ENCODE measurements at regions not wholly inside any gene's neighbourhood (a gene's known extent, or its start where the extent isn't known, plus 50 kb on each side); places are given as distances from the start of the nearest gene placed in this dataset.

GRCh38 chr10:128934492-128934891 is 532.5 kb upstream of the MGMT start:
- DNase-seq (ENCODE audit: low spot score) = no peak

DNA sequence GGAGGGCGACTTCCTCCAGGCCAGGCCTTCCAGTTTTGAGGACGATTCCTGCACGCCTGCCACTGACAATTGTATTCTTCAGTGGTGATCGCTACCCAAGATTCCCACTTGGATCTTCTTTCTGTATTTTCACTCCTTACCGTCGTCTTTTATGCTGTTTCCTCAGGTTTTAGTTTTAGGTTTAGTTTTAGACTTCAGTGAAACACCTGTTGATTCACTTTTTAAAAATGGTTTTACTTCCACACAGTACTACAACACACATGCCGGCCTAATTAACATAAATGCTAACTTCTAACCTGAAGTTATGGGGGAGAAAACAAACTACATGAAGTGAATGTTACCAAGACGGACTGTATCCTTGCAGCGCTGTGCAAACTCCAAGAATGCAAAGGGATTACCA is 530.6 kb upstream of the MGMT start:
- no peak for DNase-seq (ENCODE audit: low spot score)

- DNase-seq (ENCODE audit: low spot score) = no peak
Measured at GRCh38 chr10:128938558-128938957, 528.5 kb upstream of the MGMT start.

- no peak for DNase-seq (ENCODE audit: low spot score)
Measured at GRCh38 chr10:128940081-128940480, 527.0 kb upstream of the MGMT start.

- DNase-seq (ENCODE audit: low spot score) = no peak
Measured at GRCh38 chr10:128943111-128943510, 523.9 kb upstream of the MGMT start.

DNA sequence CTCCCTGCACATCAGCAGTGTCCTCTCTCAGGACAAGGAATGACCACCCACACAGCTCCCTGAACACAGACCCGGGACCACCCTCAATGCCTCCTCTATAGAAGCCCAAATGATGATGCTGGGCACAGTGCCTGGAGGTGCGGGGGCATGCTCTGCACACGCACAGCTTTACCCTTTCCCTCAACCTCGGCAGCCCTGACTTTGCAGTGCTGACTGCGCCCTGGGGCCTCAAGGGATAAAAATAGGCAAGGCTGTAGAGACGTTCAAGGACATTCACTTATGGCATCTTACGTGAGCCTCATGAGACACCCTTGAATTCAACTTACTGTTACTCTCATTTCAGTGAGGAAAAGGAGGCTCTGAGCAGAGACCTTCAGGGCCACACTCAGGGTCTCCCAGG is 521.6 kb upstream of the MGMT start:
- DNase-seq (ENCODE audit: low spot score) = no peak

GRCh38 chr10:128950159-128950915 is 516.7 kb upstream of the MGMT start:
- DNase-seq (ENCODE audit: low spot score) = no peak

DNA sequence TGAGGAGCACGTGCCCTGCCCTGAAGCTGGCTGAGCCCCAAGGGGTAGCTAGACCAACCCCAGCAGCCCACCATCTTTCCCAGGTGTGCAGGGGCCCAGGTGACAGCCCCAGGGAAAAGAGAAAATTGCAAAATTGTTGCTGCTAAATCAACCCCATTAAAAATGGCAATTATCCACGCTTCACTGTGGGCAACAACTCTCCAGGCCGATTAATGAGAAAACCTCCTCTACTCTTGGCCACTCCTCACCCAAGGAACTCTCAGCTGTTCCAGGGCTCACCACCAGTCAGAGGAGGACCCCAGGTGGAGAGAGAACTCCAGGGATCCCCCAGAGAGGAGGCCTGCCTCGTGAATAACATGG is 516.1 kb upstream of the MGMT start:
- no peak for DNase-seq (ENCODE audit: low spot score)

GRCh38 chr10:128952856-128953255 is 514.2 kb upstream of the MGMT start:
- no peak for DNase-seq (ENCODE audit: low spot score)

- no peak for DNase-seq (ENCODE audit: low spot score)
Measured at GRCh38 chr10:128956149-128956548, 510.9 kb upstream of the MGMT start.

DNA sequence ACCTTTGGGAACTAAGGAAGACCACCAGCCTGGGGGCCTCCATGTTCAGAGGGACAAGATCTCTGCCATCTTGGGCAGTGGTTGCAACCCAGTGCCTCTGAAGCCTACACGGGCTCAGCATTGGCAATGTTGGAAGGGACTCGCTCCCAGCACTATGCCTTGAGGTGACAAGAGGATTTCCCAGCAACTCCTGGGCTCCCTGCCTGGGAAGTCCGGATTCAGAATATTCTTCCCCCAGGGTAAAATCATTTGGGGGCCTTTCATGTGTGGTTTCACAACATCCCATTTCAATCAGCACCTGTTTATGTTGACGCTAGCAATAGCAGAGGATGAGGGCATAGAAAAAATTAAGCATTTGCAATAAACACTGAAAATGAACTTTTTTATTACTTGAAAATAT is 509.8 kb upstream of the MGMT start:
- no peak for DNase-seq (ENCODE audit: low spot score)

DNA sequence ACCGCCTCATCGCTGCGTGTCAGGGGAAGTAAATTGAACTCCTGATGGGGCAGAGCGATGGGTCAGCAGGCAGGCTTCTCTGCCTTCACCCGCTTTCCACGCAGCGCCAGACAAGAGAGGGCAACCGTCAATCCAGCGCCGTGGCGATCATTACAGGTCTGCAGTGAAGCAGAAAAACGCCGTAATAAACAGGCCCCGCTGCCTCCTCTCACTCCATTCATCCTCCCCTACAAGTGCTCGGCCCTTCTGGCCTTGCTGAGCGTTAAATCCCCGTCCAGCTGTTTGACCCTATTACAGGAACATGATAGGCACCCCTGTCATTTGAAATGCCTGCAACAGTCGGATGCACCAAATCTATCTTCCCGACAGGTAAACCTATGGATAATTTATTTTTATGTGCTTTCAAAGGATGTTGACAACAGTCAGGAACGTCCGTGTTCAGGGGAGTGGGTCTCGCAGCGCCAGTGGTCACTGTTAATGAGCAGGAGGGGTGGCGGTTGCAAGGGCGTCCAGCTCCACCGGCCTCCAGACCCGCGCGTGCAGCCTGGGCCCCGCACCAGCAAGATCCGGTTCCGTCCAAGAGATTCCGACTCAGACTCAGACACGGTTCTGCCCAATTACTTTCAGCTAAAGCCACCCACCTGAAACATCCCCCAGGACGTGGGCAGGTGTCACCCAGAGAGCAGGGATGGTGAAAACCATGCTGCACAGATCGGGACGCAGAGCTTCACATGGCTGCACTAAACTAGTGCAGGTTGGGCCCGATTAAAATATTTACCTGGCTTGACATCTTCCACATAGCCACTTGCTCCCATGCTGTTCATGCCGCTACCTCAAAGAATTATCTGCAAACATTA is 508.0 kb upstream of the MGMT start:
- DNase-seq (ENCODE audit: low spot score) = no peak

DNA sequence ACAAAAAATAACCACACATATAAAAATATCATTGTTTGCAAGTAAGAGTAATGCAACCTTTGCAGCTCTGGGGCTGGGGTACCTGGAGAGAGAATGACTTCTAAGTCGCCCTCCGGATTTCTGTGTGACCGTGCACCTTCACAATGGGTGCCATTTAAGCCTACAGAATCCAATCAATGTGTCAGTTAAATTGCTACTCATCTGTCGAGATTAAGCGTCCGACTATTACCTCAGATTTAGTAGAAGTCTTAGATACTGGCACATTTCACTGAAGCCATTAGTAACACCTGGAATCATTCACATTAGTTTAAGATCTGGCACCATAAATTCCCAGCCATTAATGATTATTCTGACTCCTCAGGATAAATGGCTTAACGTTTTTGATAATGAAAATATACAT is 507.3 kb upstream of the MGMT start:
- no peak for DNase-seq (ENCODE audit: low spot score)

DNA sequence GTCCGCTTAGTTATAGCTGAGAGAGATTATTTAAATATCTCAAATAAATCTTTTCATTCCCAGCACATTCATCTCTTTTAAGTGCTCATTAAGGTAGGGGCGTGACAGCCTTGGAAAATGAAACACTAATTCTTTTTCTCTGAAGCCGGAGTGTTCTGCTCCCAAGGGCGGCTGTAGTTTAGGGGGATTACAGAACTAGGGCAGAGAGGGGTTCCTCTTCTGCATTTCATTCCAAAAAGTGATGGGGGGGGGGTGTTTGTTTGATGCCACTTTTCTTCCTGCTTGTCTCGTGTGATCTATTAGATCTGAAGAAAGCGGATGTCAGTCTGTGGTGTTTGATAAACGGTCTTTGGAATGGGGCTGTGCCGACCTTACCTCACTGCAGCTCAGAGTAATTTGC is 506.5 kb upstream of the MGMT start:
- no peak for DNase-seq (ENCODE audit: low spot score)

DNA sequence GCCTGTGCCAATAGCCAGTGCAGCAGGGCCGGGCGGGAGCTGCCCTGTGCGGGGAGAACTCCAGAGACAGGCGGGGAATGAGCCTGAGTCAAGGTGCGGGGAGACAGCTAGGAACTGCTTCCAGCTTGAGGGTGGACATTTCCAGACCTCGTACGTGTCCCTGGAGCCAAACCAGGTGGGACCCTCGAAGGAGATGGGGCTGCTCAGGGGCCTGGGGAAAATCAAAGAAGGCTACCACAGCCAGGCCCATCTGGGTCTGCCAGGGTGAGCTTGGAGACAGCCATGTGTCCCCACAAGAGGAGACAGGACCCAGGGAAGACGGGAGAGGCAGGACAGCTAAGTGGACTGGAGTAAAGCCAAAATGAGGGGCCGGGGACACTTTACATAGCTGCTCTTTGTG is 504.9 kb upstream of the MGMT start:
- no peak for DNase-seq (ENCODE audit: low spot score)

- no peak for DNase-seq (ENCODE audit: low spot score)
Measured at GRCh38 chr10:128963211-128964099, 503.6 kb upstream of the MGMT start.

- DNase-seq (ENCODE audit: low spot score) = no peak
Measured at GRCh38 chr10:128964100-128964403, 503.0 kb upstream of the MGMT start.

DNA sequence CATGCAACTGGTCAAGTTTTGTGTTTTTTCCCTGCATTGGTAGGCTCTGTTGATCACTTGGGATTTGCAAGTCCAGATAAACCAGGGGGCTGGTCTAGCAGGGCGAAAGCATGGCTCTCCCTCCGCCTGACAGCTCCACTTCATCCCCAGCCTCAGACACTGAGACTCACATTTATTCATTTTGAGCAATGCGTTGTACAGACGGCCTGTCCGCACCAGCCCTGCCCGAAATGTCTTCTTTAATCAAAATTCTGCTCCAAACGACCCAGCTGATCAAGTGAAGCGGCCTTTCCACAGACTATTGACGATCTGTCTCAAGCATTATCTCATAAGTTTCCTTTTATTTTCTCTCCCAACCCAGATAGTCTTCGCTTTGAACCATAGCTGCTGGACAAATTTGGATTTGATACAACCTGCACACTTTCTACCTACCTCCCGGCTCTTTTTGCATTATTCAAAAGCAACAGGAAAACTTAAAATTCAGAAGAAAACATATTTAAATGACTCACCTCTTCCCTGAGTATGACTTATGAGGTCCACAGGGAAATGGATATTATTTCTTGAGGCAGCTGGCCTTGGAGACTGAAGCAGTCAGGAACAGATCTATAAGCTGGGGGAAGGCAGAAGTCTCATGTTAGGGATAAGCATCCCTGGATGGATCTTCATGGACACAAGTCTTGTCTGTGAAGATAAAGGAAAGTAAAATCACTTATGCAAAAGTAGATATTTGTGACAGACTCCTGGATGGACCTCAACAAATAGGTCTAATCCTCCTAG is 498.9 kb upstream of the MGMT start:
- no peak for DNase-seq (ENCODE audit: low spot score)

DNA sequence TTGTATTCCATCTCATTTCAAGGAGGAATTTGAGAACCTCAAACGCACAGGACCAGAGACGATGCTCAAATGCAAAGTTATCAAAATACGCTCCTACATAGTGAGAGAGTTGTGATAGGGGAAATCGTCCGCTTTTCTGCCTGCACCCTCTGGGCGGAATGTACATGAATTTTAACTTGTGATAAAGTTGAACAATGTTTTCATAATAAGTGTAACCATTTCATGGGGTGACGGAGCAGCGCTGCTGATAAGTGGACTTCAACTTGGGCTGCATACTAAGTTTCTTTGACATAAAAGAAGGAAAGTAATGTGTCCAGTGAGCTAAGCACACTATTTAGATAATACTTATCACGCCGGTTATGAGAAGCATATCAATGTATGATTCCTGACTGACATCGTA is 497.5 kb upstream of the MGMT start:
- DNase-seq (ENCODE audit: low spot score) = no peak

GRCh38 chr10:128971374-128972035 is 495.5 kb upstream of the MGMT start:
- DNase-seq (ENCODE audit: low spot score) = no peak

GRCh38 chr10:128972036-128972405 is 495.0 kb upstream of the MGMT start:
- no peak for DNase-seq (ENCODE audit: low spot score)

DNA sequence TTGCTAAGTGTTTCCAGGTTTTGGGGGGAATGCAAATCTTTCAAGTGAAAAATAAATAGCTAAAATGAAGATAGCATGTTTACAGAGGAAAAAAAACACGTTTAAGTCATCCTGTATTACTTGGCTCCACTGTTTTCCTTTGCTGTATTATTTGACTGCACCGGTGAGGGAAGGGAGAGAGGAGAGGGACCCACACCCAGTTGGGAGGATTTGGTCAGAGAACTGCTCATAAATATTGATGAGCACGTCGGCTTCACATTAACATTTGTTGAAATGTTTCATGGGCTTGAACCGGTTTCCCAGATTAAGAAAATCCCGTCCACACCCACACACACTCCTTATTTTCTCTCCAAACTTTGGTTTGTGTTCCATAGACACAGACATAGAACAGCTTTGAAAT is 493.8 kb upstream of the MGMT start:
- DNase-seq (ENCODE audit: low spot score) = no peak
